HG02642 (cell line): ENCODE measurements at regions not wholly inside any gene's neighbourhood (a gene's known extent, or its start where the extent isn't known, plus 50 kb on each side); places are given as distances from the start of the nearest gene placed in this dataset.
"Not testable (repeated sequence)": the region's sequence is repeated elsewhere in the genome, so short reads cannot be mapped to it uniquely, and the experiment has no call there.

Experiments
- ATAC-seq: cut with Tn5 transposase; IDR thresholded peaks from one replicate; pipeline ENCODE4 v1.9.1; 2021; ENCODE audit warnings: mild to moderate bottlenecking; ENCODE audit not compliant: unreplicated experiment, poor library complexity

GRCh38 chr10:105605918-105606317 is 964.8 kb downstream of the SORCS3 start:
- ATAC-seq, result no peak

GRCh38 chr10:105605104-105605503 is 964.0 kb downstream of the SORCS3 start:
- ATAC-seq, result no peak

GRCh38 chr10:105598207-105598606 is 957.1 kb downstream of the SORCS3 start:
- no peak for ATAC-seq

- ATAC-seq, result no peak
Observed at GRCh38 chr10:105597312-105597711, 956.2 kb downstream of the SORCS3 start.

GRCh38 chr10:105596749-105597148 is 955.7 kb downstream of the SORCS3 start:
- ATAC-seq, result no peak

- no peak for ATAC-seq
Observed at GRCh38 chr10:105594296-105594695, 953.2 kb downstream of the SORCS3 start.

DNA sequence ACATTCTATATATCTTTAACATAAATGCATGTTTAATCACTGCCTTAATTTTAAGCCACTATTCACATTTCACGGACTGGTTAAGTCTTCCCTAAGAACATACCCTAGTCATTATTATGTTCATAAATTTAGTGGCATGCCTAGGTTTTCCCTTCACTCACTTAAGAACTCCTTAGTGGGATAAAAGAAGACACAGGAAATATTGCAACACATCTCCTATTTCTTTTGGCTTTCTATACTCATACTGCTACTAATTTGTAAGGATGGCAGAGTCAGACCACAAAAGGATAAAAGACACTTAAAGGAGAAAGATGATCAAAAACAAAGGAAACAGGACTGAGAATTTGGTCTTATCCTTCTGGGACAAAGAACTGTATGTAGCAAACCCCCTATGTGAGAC is 951.4 kb downstream of the SORCS3 start:
- ATAC-seq, result no peak

GRCh38 chr10:105586451-105587098 is 945.5 kb downstream of the SORCS3 start:
- no peak for ATAC-seq

- no peak for ATAC-seq
Observed at GRCh38 chr10:105585753-105586152, 944.7 kb downstream of the SORCS3 start.

GRCh38 chr10:105585171-105585570 is 944.1 kb downstream of the SORCS3 start:
- ATAC-seq, result no peak

DNA sequence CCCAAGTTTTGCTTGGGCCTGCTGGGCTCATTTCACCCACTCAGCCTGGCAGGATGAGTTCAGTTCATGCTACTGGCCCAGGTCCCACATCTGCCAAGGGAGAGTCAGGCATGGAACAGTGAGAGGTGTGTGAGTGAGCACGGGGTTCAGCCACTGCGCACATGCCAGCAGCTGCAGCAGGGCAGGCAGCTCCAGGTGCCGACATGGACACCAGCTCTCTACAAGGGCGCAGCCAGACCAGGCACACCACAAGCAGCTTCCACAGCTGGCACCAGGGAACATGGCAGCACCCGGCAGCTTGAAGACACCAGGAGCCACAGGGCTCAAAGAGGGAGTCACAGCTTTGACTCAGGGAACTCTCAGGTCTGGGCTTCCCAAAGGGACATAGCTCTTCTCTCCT is 938.0 kb downstream of the SORCS3 start:
- no peak for ATAC-seq

DNA sequence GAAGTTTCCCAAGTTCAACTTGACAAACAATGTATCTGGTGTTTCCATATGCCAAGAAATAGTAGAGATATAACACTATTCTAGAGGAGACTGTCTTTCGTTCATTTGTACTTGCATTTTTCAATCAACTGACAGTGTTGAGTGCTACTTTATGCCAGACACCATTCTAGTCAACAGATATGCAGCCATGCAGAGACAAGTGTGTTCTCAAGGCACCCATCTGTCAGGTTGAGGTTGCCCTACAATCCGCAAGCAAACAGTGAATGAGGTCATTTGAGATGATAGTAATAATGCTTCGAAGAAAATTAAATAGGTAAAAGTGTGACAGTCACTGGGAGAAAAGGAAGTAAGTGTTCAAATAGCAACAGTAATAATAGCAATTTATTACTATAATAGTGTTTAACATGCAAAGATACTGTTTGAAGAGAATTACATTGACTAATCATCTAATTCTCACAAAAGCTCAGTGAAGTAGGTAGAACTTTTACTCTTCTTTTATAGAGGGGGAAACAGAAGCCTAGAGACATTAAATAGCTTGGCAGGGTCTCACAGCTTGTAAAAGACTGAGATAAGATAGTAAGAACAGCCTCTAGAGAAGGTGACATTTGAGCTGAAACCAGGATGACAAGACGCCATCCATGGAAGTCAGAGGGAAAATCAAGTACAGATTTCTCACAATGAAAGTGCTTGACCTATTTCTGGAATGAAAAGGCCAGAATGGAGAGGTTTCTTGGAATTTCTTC is 936.9 kb downstream of the SORCS3 start:
- ATAC-seq, result no peak

GRCh38 chr10:105559333-105560097 is 918.4 kb downstream of the SORCS3 start:
- no peak for ATAC-seq

DNA sequence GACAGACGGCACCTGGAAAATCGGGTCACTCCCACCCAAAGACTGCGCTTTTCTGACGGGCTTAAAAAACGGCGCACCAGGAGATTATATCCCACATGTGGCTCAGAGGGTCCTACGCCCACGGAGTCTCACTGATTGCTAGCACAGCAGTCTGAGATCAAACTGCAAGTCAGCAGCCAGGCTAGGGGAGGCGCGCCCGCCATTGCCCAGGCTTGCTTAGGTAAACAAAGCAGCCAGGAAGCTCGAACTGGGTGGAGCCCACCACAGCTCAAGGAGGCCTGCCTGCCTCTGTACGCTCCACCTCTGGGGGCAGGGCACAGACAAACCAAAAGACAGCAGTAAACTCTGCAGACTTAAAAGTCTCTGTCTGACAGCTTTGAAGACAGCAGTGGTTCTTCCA is 909.4 kb downstream of the SORCS3 start:
- not testable (repeated sequence) for ATAC-seq

DNA sequence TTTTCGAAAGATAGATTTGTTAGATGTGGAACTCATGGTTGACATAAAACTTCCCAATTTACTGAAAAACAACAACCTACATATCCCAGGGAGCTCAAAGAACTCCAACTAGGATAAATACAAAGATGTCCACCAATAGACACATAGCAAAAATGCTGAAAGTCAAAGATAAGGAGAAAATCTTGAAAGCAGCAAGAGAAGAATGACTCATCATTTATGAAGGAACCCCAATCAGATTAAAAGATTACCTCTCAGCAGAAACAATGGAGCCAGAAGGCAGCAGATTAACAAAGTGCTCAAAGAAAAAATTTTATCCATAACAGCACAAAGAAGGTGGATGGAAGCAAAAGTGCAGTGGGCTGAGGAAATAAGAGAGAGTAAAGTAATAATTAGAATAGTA is 908.6 kb downstream of the SORCS3 start:
- ATAC-seq, result no peak

GRCh38 chr10:105545101-105545500 is 904.0 kb downstream of the SORCS3 start:
- no peak for ATAC-seq

DNA sequence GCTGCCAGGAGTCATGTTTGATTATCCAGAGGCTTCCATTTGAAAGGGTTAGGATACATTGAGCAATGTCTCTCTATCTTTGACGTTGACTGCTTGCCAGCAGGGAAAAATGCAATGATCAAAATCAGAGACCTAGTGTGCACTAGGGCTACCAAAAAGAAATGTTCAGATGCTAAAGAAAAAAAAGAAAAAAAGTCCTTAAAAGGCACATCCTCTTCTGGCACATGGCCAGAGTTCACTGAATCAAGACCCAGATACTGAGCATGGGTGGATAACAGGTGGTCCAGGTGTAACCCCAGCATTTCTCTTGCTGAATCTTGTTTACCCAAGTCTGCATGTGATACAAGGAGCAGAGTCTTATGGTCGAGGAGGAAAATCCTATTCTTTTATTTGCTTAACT is 899.3 kb downstream of the SORCS3 start:
- no peak for ATAC-seq

GRCh38 chr10:105538874-105539273 is 897.8 kb downstream of the SORCS3 start:
- no peak for ATAC-seq

GRCh38 chr10:105535478-105535877 is 894.4 kb downstream of the SORCS3 start:
- ATAC-seq, result no peak

GRCh38 chr10:105534086-105534485 is 893.0 kb downstream of the SORCS3 start:
- no peak for ATAC-seq

DNA sequence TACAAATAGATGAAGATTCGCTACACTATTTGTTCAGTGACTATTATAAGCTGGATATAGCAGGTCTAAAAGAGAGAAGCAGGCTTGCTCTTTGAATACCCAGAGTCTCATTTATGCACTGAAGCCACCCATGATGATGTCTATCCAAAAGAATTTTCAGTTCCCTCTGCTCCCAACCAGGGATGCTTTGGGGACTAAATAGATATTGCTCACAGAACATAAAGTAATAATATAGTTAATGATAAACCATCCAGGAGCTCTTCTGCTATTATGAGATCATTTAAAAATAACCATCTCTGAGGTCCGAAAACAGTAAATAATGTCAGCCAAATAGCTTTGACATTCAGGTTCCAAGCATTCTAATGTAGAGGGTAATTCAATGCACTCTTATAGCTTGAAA is 875.4 kb downstream of the SORCS3 start:
- no peak for ATAC-seq
